NCI-H1930 (cell line): ENCODE measurements at regions not wholly inside any gene's neighbourhood (a gene's known extent, or its start where the extent isn't known, plus 50 kb on each side); places are given as distances from the start of the nearest gene placed in this dataset.
A peak's percentile ranks its signal among the peaks of the same experiment; 100 is the strongest.

ENCODE experiments used
- DNase-seq, 2 experiments: peaks; one replicate each; lab custom pipeline; 2025; lab: John Stamatoyannopoulos, UW

- DNase-seq = no peak
Observed at GRCh38 chr7:81529785-81530184, 240.1 kb downstream of the HGF start.

- DNase-seq = no peak
Observed at GRCh38 chr7:81527651-81528050, 242.2 kb downstream of the HGF start.

- DNase-seq = no peak
Observed at GRCh38 chr7:81526971-81527370, 242.9 kb downstream of the HGF start.

GRCh38 chr7:81525841-81526240 lies 244.0 kb downstream of the HGF start:
- no peak for DNase-seq

- DNase-seq = no peak
Observed at GRCh38 chr7:81519886-81520285, 250.0 kb downstream of the HGF start.

- no peak for DNase-seq
Observed at GRCh38 chr7:81516898-81517297, 252.9 kb downstream of the HGF start.

GRCh38 chr7:81515009-81515408 lies 254.8 kb downstream of the HGF start:
- no peak for DNase-seq

- no peak for DNase-seq
Observed at GRCh38 chr7:81514546-81514945, 255.3 kb downstream of the HGF start.

- DNase-seq = no peak
Observed at GRCh38 chr7:81510122-81510521, 259.7 kb downstream of the HGF start.

- DNase-seq = no peak
Observed at GRCh38 chr7:81507221-81507620, 262.6 kb downstream of the HGF start.

- DNase-seq = no peak
Observed at GRCh38 chr7:81506609-81507008, 263.2 kb downstream of the HGF start.

- no peak for DNase-seq
Observed at GRCh38 chr7:81503771-81504170, 266.1 kb downstream of the HGF start.

- DNase-seq = no peak
Observed at GRCh38 chr7:81503336-81503735, 266.5 kb downstream of the HGF start.

GRCh38 chr7:81501220-81501619 lies 268.6 kb downstream of the HGF start:
- DNase-seq = peak in 1 of 2 experiments; percentile 23

- no peak for DNase-seq
Observed at GRCh38 chr7:81500631-81501030, 269.2 kb downstream of the HGF start.

GRCh38 chr7:81499262-81500116 lies 270.4 kb downstream of the HGF start:
- DNase-seq = peak; percentile 58 to 70

- no peak for DNase-seq
Observed at GRCh38 chr7:81498176-81498575, 271.7 kb downstream of the HGF start.

- no peak for DNase-seq
Observed at GRCh38 chr7:81492910-81493309, 276.9 kb downstream of the HGF start.

GRCh38 chr7:81492240-81492639 lies 277.6 kb downstream of the HGF start:
- no peak for DNase-seq

GRCh38 chr7:81491573-81491972 lies 278.3 kb downstream of the HGF start:
- DNase-seq = no peak

GRCh38 chr7:81488210-81488609 lies 281.6 kb downstream of the HGF start:
- DNase-seq = no peak

GRCh38 chr7:81487516-81487915 lies 282.3 kb downstream of the HGF start:
- no peak for DNase-seq

- peak in 1 of 2 experiments; percentile 16 for DNase-seq
Observed at GRCh38 chr7:81484261-81484660, 285.6 kb downstream of the HGF start.

GRCh38 chr7:81482600-81483186 lies 287.2 kb downstream of the HGF start:
- no peak for DNase-seq
